Neural progenitor cell (in vitro differentiated cells): ENCODE measurements at regions not wholly inside any gene's neighbourhood (a gene's known extent, or its start where the extent isn't known, plus 50 kb on each side); places are given as distances from the start of the nearest gene placed in this dataset.

Experiments
- EZH2phosphoT487 ChIP-seq: fragments of 200-600 bp; sonication (generic); IDR thresholded peaks from 2 replicates; pipeline ENCODE4 v1.6.1; 2017; ENCODE audit warnings: antibody characterized with exemption
- TF ChIP-seq, protein P1 (sequence below): fragments of 200-600 bp; sonication (generic); IDR thresholded peaks from 2 replicates; pipeline ENCODE4 v1.5.1; 2017; ENCODE audit warnings: antibody characterized with exemption, mild to moderate bottlenecking

DNA sequence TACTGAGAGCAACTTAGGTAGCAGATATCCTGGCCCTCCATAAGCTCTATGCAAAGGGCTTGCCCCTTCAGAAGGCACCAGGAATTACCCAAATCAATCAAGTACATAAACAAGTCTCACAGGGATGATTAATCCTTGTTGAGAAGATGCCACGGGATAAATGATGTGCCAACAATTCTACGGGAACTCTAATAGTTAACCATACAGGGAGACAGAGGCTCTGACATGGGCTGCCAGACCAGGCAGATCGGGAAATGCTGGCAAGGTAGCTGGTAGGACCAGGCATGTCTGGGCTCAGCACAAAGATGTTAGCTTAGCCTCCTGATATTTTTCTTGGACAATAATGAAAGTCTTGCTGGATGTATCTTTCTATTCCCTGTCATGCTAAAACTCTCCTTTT is 249.3 kb upstream of the THBS1 start:
- TF ChIP-seq, protein P1, sequence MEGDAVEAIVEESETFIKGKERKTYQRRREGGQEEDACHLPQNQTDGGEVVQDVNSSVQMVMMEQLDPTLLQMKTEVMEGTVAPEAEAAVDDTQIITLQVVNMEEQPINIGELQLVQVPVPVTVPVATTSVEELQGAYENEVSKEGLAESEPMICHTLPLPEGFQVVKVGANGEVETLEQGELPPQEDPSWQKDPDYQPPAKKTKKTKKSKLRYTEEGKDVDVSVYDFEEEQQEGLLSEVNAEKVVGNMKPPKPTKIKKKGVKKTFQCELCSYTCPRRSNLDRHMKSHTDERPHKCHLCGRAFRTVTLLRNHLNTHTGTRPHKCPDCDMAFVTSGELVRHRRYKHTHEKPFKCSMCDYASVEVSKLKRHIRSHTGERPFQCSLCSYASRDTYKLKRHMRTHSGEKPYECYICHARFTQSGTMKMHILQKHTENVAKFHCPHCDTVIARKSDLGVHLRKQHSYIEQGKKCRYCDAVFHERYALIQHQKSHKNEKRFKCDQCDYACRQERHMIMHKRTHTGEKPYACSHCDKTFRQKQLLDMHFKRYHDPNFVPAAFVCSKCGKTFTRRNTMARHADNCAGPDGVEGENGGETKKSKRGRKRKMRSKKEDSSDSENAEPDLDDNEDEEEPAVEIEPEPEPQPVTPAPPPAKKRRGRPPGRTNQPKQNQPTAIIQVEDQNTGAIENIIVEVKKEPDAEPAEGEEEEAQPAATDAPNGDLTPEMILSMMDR: no peak
- TF ChIP-seq EZH2phosphoT487: no peak
